H9 (cell line): ENCODE measurements at regions not wholly inside any gene's neighbourhood (a gene's known extent, or its start where the extent isn't known, plus 50 kb on each side); places are given as distances from the start of the nearest gene placed in this dataset.

Experiments used
- DNase-seq: peaks from one replicate; pipeline ENCODE4 v3.0.0-alpha.2; 2017
- H2AFZ ChIP-seq: one replicate; pipeline ENCODE4 v1.6.1; 2013; ENCODE audit warnings: mild to moderate bottlenecking, low read length, control low read depth, moderate library complexity
- H2AK5ac ChIP-seq: 2 replicates; pipeline ENCODE4 v1.6.1; 2013; ENCODE audit warnings: low read length, control low read depth, mixed read lengths; ENCODE audit not compliant: insufficient read length
- H2BK120ac ChIP-seq: one replicate; pipeline ENCODE4 v1.6.1; 2013; ENCODE audit warnings: low read depth, mild to moderate bottlenecking, low read length, control low read depth, inconsistent platforms; ENCODE audit not compliant: poor library complexity, severe bottlenecking
- H2BK12ac ChIP-seq: 2 replicates; pipeline ENCODE4 v1.6.1; 2013; ENCODE audit warnings: low read length, control low read depth, mixed read lengths, low read depth; ENCODE audit not compliant: insufficient read length
- H2BK15ac ChIP-seq: 2 replicates; pipeline ENCODE4 v1.6.1; 2013; ENCODE audit warnings: low read depth, low read length, control low read depth
- H2BK20ac ChIP-seq: one replicate; pipeline ENCODE4 v1.6.1; 2013; ENCODE audit warnings: low read depth, mild to moderate bottlenecking, low read length, control low read depth, inconsistent platforms; ENCODE audit not compliant: poor library complexity, severe bottlenecking
- H2BK5ac ChIP-seq: 2 replicates; pipeline ENCODE4 v1.6.1; 2013; ENCODE audit warnings: low read length, control low read depth, mixed read lengths; ENCODE audit not compliant: insufficient read length
- H3K14ac ChIP-seq: 2 replicates; pipeline ENCODE4 v1.6.1; 2013; ENCODE audit warnings: low read length, control low read depth; ENCODE audit not compliant: insufficient read depth
- H3K18ac ChIP-seq: 2 replicates; pipeline ENCODE4 v1.6.1; 2013; ENCODE audit warnings: low read depth, mild to moderate bottlenecking, mixed read lengths, low read length, control low read depth; ENCODE audit not compliant: insufficient read length
- H3K23ac ChIP-seq: 2 replicates; pipeline ENCODE4 v1.6.1; 2013; ENCODE audit warnings: low read length, control low read depth, mixed read lengths, low read depth; ENCODE audit not compliant: insufficient read length
- H3K23me2 ChIP-seq: 2 replicates; pipeline ENCODE4 v1.6.1; 2013; ENCODE audit warnings: low read depth, mild to moderate bottlenecking, mixed read lengths, low read length, control low read depth; ENCODE audit not compliant: insufficient read length, poor library complexity, severe bottlenecking
- H3K27ac ChIP-seq: 2 replicates; pipeline ENCODE4 v1.5.1; 2013; ENCODE audit warnings: low read length, control low read depth, mixed read lengths, low read depth; ENCODE audit not compliant: insufficient read length
- H3K27me3 ChIP-seq: 2 replicates; pipeline ENCODE4 v1.6.1; 2013; ENCODE audit warnings: low read length, control low read depth, inconsistent platforms; ENCODE audit not compliant: insufficient read depth
- H3K4ac ChIP-seq: 2 replicates; pipeline ENCODE4 v1.6.1; 2013; ENCODE audit warnings: low read depth, mild to moderate bottlenecking, control low read depth, inconsistent platforms, low read length, moderate library complexity
- H3K4me1 ChIP-seq: 2 replicates; pipeline ENCODE4 v1.6.1; 2013; ENCODE audit warnings: low read length, control low read depth, inconsistent platforms; ENCODE audit not compliant: insufficient read depth
- H3K4me2 ChIP-seq: 2 replicates; pipeline ENCODE4 v1.6.1; 2013; ENCODE audit warnings: low read length, control low read depth, mixed read lengths; ENCODE audit not compliant: insufficient read length, insufficient read depth
- H3K56ac ChIP-seq: 2 replicates; pipeline ENCODE4 v1.6.1; 2013; ENCODE audit warnings: low read depth, mild to moderate bottlenecking, mixed read lengths, low read length, control low read depth; ENCODE audit not compliant: insufficient read length
- H3K79me1 ChIP-seq: 2 replicates; pipeline ENCODE4 v1.6.1; 2013; ENCODE audit warnings: low read depth, mild to moderate bottlenecking, moderate library complexity, low read length, control low read depth, inconsistent platforms; ENCODE audit not compliant: insufficient read depth, poor library complexity, severe bottlenecking
- H3K79me2 ChIP-seq: 2 replicates; pipeline ENCODE4 v1.6.1; 2013; ENCODE audit warnings: low read length, control low read depth, inconsistent platforms; ENCODE audit not compliant: insufficient read depth
- H3K9ac ChIP-seq: 2 replicates; pipeline ENCODE4 v1.6.1; 2013; ENCODE audit warnings: low read length, control low read depth, mixed read lengths; ENCODE audit not compliant: insufficient read length; ENCODE audit errors: extremely low read depth
- H3K9me3 ChIP-seq: one replicate; pipeline ENCODE4 v1.6.1; 2013; ENCODE audit warnings: low read depth, low read length, inconsistent platforms; ENCODE audit not compliant: control insufficient read depth
- H3T11ph ChIP-seq: one replicate; pipeline ENCODE4 v1.6.1; 2013; ENCODE audit warnings: mild to moderate bottlenecking, low read length, control low read depth, inconsistent platforms
- H4K20me1 ChIP-seq: one replicate; pipeline ENCODE4 v1.6.1; 2013; ENCODE audit not compliant: control insufficient read depth, insufficient read length, insufficient read depth
- H4K5ac ChIP-seq: 2 replicates; pipeline ENCODE4 v1.6.1; 2013; ENCODE audit warnings: low read depth, mild to moderate bottlenecking, mixed read lengths, low read length, control low read depth; ENCODE audit not compliant: insufficient read length
- H4K8ac ChIP-seq: replicated peaks from 2 replicates; pipeline ENCODE4 v1.6.1; 2013; ENCODE audit warnings: low read length, control low read depth, mixed read lengths, low read depth; ENCODE audit not compliant: insufficient read length
- H4K91ac ChIP-seq: 2 replicates; pipeline ENCODE4 v1.6.1; 2013; ENCODE audit warnings: low read depth, mild to moderate bottlenecking, moderate library complexity, mixed read lengths, low read length, control low read depth; ENCODE audit not compliant: insufficient read length
- H3K27ac Mint-ChIP-seq, 3 experiments: 2 replicates in 2 of 3; 3 replicates in 1 of 3; pipeline ENCODE4 v1.8.0; 2020 to 2021; ENCODE audit warnings: mixed read lengths in 3 of 3, mild to moderate bottlenecking in 1 of 3, moderate library complexity in 1 of 3
- H3K27me3 Mint-ChIP-seq: 2 replicates; pipeline ENCODE4 v1.8.0; 2021; ENCODE audit warnings: low read depth, mild to moderate bottlenecking, moderate library complexity, mixed read lengths
- H3K36me3 Mint-ChIP-seq, 3 experiments: 2 replicates in 2 of 3; 3 replicates in 1 of 3; pipeline ENCODE4 v1.8.0; 2020 to 2021; ENCODE audit warnings: low read depth in 3 of 3, mixed read lengths in 3 of 3; ENCODE audit not compliant: insufficient read depth in 1 of 3
- H3K4me1 Mint-ChIP-seq, 2 experiments: 2 replicates each; pipeline ENCODE4 v1.8.0; 2020; ENCODE audit warnings: mixed read lengths in 2 of 2
- H3K4me3 Mint-ChIP-seq, 2 experiments: 2 replicates in 1 of 2; 3 replicates in 1 of 2; pipeline ENCODE4 v1.8.0; 2020 to 2021; ENCODE audit warnings: mild to moderate bottlenecking in 2 of 2, mixed read lengths in 2 of 2, moderate library complexity in 1 of 2
- H3K9me3 Mint-ChIP-seq, 2 experiments: 2 replicates in 1 of 2; 3 replicates in 1 of 2; pipeline ENCODE4 v1.8.0; 2020; ENCODE audit warnings: mild to moderate bottlenecking in 2 of 2, mixed read lengths in 2 of 2, moderate library complexity in 1 of 2
- CTCF ChIP-seq: fragments of 200-600 bp; sonication (generic); conservative IDR thresholded peaks from 3 replicates; pipeline ENCODE4 v1.8.0; 2021; ENCODE audit warnings: antibody characterized with exemption, mild to moderate bottlenecking
- WGBS: extraction: QIAGEN DNeasy Blood & Tissue Kit; methylation state at CpG from one replicate; pipeline ENCODE4 v1.1.7; 2013; ENCODE audit warnings: missing lambda C conversion rate, low lambda C conversion rate, mixed read lengths; ENCODE audit not compliant: insufficient read length; ENCODE audit errors: extremely low coverage; 5-methylcytosine and 5-hydroxymethylcytosine counted together

GRCh38 chr12:58396239-58396638 is 454.9 kb downstream of the ATP23 start:
- H4K5ac ChIP-seq, result no peak overlapping the region
- no peak overlapping the region for H4K8ac ChIP-seq
- no peak overlapping the region for H3K18ac ChIP-seq
- no peak overlapping the region for H2AFZ ChIP-seq
- H3T11ph ChIP-seq, result no peak overlapping the region
- H3K79me2 ChIP-seq, result no peaks in the 10 kb centered on the region
- no peak overlapping the region for H3K4me2 ChIP-seq
- H3K27me3 ChIP-seq, result no peaks in the 10 kb centered on the region
- H2BK15ac ChIP-seq, result no peak overlapping the region
- H3K56ac ChIP-seq, result no peak overlapping the region
- no peaks in the 10 kb centered on the region for H3K4me1 Mint-ChIP-seq
- H3K4me1 ChIP-seq, result no peaks in the 10 kb centered on the region
- H2BK20ac ChIP-seq, result no peak overlapping the region
- no peaks in the 10 kb centered on the region for H3K23me2 ChIP-seq
- H3K14ac ChIP-seq, result no peak overlapping the region
- WGBS, result no CpG with 5 or more reads among the region's 2 CpGs
- H3K36me3 Mint-ChIP-seq, result no peaks in the 10 kb centered on the region; a peak in 1 of 7 replicates
- H2BK5ac ChIP-seq, result no peak overlapping the region
- no peak overlapping the region for H2BK120ac ChIP-seq
- no peak overlapping the region for H3K27ac Mint-ChIP-seq
- no peak overlapping the region for H3K4ac ChIP-seq
- no peak overlapping the region for H3K27ac ChIP-seq
- H4K91ac ChIP-seq, result no peak overlapping the region
- TF ChIP-seq CTCF, result no peak
- H3K27me3 Mint-ChIP-seq, result no peaks in the 10 kb centered on the region
- H3K23ac ChIP-seq, result no peak overlapping the region
- no peak overlapping the region for H3K9ac ChIP-seq
- H3K9me3 Mint-ChIP-seq, result no peaks in the 10 kb centered on the region; a peak in 1 of 5 replicates
- no peak overlapping the region for H2BK12ac ChIP-seq
- no peaks in the 10 kb centered on the region for H4K20me1 ChIP-seq
- H3K9me3 ChIP-seq, result no peaks in the 10 kb centered on the region
- no peaks in the 10 kb centered on the region for H3K79me1 ChIP-seq
- no peak overlapping the region for H3K4me3 Mint-ChIP-seq
- no peak overlapping the region for H2AK5ac ChIP-seq
- no peak for DNase-seq
